WERI-Rb-1 (cell line): ENCODE measurements at regions not wholly inside any gene's neighbourhood (a gene's known extent, or its start where the extent isn't known, plus 50 kb on each side); places are given as distances from the start of the nearest gene placed in this dataset.

Source experiments
- DNase-seq: peaks from one replicate; pipeline ENCODE4 v3.0.0-alpha.2; 2020
- H3K27ac ChIP-seq: fragments of 250-450 bp; sonication (Bioruptor Pico); 2 replicates; pipeline ENCODE4 v1.5.1; 2020; ENCODE audit warnings: mild to moderate bottlenecking, moderate library complexity
- H3K27me3 ChIP-seq: fragments of 250-450 bp; sonication (Bioruptor Pico); 2 replicates; pipeline ENCODE4 v1.5.1; 2021; ENCODE audit warnings: mild to moderate bottlenecking, low read depth, moderate library complexity; ENCODE audit not compliant: insufficient read depth, severe bottlenecking
- H3K36me3 ChIP-seq: fragments of 250-450 bp; sonication (Bioruptor Pico); 2 replicates; pipeline ENCODE4 v1.5.1; 2020; ENCODE audit warnings: mild to moderate bottlenecking, moderate library complexity
- H3K4me3 ChIP-seq: 2 replicates; pipeline ENCODE4 v1.5.1; 2011; ENCODE audit warnings: low read depth, mild to moderate bottlenecking, control low read depth, low read length
- H3K9me3 ChIP-seq: fragments of 250-450 bp; sonication (Bioruptor Pico); 2 replicates; pipeline ENCODE4 v1.5.1; 2021; ENCODE audit warnings: mild to moderate bottlenecking, moderate library complexity; ENCODE audit not compliant: severe bottlenecking
- CTCF ChIP-seq: IDR thresholded peaks from 2 replicates; pipeline ENCODE4 v1.5.1; 2011; ENCODE audit warnings: low read depth, mild to moderate bottlenecking, control low read depth, inconsistent platforms, low read length

DNA sequence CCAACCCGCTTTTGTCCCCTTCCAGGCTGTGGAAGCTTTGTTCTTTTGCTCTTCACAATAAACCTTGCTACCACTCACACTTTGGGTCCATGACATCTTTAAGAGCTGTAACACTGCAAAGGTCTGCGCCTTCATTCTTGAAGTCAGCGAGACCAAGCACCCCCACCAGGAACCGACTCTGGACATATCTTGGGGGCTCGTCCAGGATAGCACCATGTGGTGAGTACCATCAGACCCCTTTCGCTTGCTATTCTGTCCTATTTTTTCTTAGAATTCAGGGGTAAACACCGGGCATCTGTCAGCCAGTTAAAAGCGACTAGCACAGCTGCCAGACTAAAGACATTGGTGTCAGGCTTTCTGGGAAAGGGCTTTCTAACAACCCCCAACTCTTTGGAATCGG is 137.6 kb upstream of the PPFIA2 start:
- Histone ChIP-seq H3K27me3 (no peaks in the 10 kb centered on the region), H3K27ac (no peak overlapping the region), H3K9me3 (peaks cover 10% of the 10 kb centered on the region), H3K36me3 (no peaks in the 10 kb centered on the region), H3K4me3 (no peak overlapping the region)
- no peak for TF ChIP-seq CTCF
- peak; percentile 13 for DNase-seq

DNA sequence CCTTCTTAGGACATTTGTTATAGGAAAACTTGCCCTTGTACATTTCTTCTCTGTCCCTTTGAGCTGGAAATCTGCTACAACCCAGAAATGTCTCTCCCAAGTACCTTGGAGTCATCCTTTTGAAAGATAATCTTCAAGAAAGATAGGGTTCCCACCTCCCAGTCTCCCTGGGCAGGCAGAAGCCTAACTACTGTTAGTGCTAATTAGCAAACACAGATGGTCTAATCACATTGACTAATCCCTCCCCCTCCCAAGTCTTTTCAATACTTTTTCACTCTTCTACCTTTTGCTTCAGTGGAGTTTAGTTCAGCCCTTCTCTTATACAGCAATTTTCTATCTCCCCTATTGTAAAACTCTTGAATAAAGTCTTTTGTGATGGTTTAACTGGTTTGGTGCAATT is 129.8 kb upstream of the PPFIA2 start:
- no peak overlapping the region for H3K4me3 ChIP-seq
- no peak overlapping the region for H3K27ac ChIP-seq
- H3K27me3 ChIP-seq = no peaks in the 10 kb centered on the region
- TF ChIP-seq CTCF = no peak
- no peaks in the 10 kb centered on the region for H3K36me3 ChIP-seq
- H3K9me3 ChIP-seq = no peaks in the 10 kb centered on the region
- peak; percentile 39 for DNase-seq

GRCh38 chr12:81888106-81888740 is 129.1 kb upstream of the PPFIA2 start:
- TF ChIP-seq CTCF = no peak
- Histone ChIP-seq H3K27ac (no peak overlapping the region), H3K27me3 (no peaks in the 10 kb centered on the region), H3K4me3 (no peak overlapping the region), H3K36me3 (no peaks in the 10 kb centered on the region), H3K9me3 (no peaks in the 10 kb centered on the region)
- no peak for DNase-seq

DNA sequence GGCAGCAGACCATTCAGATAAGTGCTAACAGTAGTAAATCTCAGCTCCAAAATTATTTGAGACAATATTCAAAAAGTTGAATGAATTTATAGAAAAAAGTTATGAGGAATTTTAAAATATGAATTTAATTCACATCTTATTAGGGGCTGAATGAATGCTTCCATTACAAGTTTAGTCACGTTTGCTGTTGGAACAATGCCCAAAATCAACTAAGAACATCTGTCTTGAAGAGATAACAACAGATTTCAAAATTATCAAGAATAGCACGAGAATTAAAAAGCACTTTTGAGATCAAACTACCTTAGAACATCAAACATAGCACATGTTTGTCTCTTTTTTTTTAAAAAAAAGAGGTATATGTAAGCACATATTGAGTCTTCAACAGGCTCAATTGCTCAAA is 115.4 kb upstream of the PPFIA2 start:
- H3K27me3 ChIP-seq = no peaks in the 10 kb centered on the region
- no peak for DNase-seq
- no peak for TF ChIP-seq CTCF
- no peaks in the 10 kb centered on the region for H3K36me3 ChIP-seq
- no peaks in the 10 kb centered on the region for H3K9me3 ChIP-seq
- H3K4me3 ChIP-seq = no peak overlapping the region
- no peak overlapping the region for H3K27ac ChIP-seq

DNA sequence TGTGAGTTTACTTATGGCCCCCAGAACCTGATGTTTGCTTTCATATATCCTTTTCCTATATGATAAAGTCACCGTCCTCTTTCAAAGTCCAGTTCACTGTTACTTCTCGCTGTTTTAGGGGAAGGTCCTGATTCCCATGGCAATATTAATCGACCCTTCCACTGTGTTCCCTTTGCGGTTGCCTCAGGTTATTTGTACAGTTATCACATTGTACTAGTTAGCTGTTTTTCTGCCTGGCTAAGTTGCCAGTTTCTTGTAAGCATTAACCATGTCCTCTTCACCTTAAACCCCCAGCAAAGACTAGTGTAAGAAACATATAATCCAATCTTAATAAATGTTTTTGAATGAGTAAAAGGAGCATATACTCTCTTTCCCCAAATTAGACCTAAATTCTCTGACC is 115.0 kb upstream of the PPFIA2 start:
- no peaks in the 10 kb centered on the region for H3K9me3 ChIP-seq
- H3K36me3 ChIP-seq = no peaks in the 10 kb centered on the region
- H3K27me3 ChIP-seq = no peaks in the 10 kb centered on the region
- no peak for TF ChIP-seq CTCF
- DNase-seq = no peak
- no peak overlapping the region for H3K4me3 ChIP-seq
- no peak overlapping the region for H3K27ac ChIP-seq

- no peak for TF ChIP-seq CTCF
- Histone ChIP-seq H3K36me3 (no peaks in the 10 kb centered on the region), H3K27me3 (no peaks in the 10 kb centered on the region), H3K27ac (no peak overlapping the region), H3K4me3 (no peak overlapping the region), H3K9me3 (no peaks in the 10 kb centered on the region)
- DNase-seq = no peak
These were observed 113.2 kb upstream of the PPFIA2 start for GRCh38 chr12:81872400-81872799.
